Kidney (tissue), 13 donors: ENCODE measurements at regions not wholly inside any gene's neighbourhood (a gene's known extent, or its start where the extent isn't known, plus 50 kb on each side); places are given as distances from the start of the nearest gene placed in this dataset.
A peak's percentile ranks its signal among the peaks of the same experiment; 100 is the strongest.

Experiments used
- DNase-seq, 5 donors: peaks; one replicate each; pipeline ENCODE4 v3.0.0-alpha.2; 2013 to 2020
- FAIRE-seq: peaks from 2 replicates; lab custom pipeline; 2012; peaks lifted over from hg19 to GRCh38; lab: Jason Lieb, UNC
- H3K27ac ChIP-seq, 2 donors: one replicate each; pipeline ENCODE4 v1.7.0; 2013; ENCODE audit warnings: low read depth in 2 of 2, low read length in 2 of 2, inconsistent platforms in 1 of 2
- H3K27me3 ChIP-seq: one replicate; pipeline ENCODE4 v1.7.1; 2013; ENCODE audit warnings: low read length, inconsistent platforms; ENCODE audit not compliant: control insufficient read depth, insufficient read depth
- H3K36me3 ChIP-seq, 3 donors: one replicate each; pipeline versions ENCODE4 v1.7.0 to v1.7.1; 2013; ENCODE audit warnings: low read length in 3 of 3, control low read depth in 1 of 3, inconsistent platforms in 1 of 3; ENCODE audit not compliant: insufficient read depth in 3 of 3, control insufficient read depth in 2 of 3
- H3K4me1 ChIP-seq, 3 donors: one replicate each; pipeline versions ENCODE4 v1.7.0 to v1.7.1; 2013; ENCODE audit warnings: low read length in 3 of 3, inconsistent platforms in 1 of 3, low read depth in 1 of 3; ENCODE audit not compliant: control insufficient read depth in 2 of 3, insufficient read depth in 2 of 3
- H3K4me3 ChIP-seq, 3 donors: one replicate each; pipeline versions ENCODE4 v1.7.0 to v1.8.1; 2013; ENCODE audit warnings: low read length in 3 of 3, control low read depth in 1 of 3, inconsistent platforms in 1 of 3
- H3K9ac ChIP-seq, 3 donors: one replicate each; pipeline versions ENCODE4 v1.7.0 to v1.7.1; 2013; ENCODE audit warnings: low read length in 3 of 3, control low read depth in 1 of 3, inconsistent platforms in 1 of 3
- H3K9me3 ChIP-seq, 3 donors: one replicate each; pipeline versions ENCODE4 v1.7.0 to v1.7.1; 2013; ENCODE audit warnings: low read length in 3 of 3, control low read depth in 1 of 3, inconsistent platforms in 1 of 3; ENCODE audit not compliant: control insufficient read depth in 2 of 3, insufficient read depth in 1 of 3
- CTCF ChIP-seq: IDR thresholded peaks from 3 replicates; pipeline ENCODE4 v1.5.1; 2012; ENCODE audit warnings: mild to moderate bottlenecking, moderate library complexity, borderline replicate concordance; ENCODE audit not compliant: insufficient read depth; ENCODE audit errors: extremely low read depth
- intact Hi-C: fragments of 100-400 bp; cut with DNase I; formaldehyde crosslinking; loops from one replicate; pipeline ENCODE4 v1.11.1; 2022
- donor health status: control.
- donor health status: control.
- donor health status: control.
- donor health status: control.
- donor health status: control.
- donor health status: DM: yes; HTN: yes; CAD: no.
- donor health status: Normal renal cell carcinoma (clear cell type).

GRCh38 chr5:116759860-116760640 lies 185.4 kb upstream of the SEMA6A start:
- Histone ChIP-seq H3K27ac (no peak overlapping the region), H3K4me3 (no peak overlapping the region), H3K9ac (no peak overlapping the region), H3K4me1 (no peaks in the 10 kb centered on the region), H3K36me3 (no peaks in the 10 kb centered on the region), H3K27me3 (no peaks in the 10 kb centered on the region), H3K9me3 (no peaks in the 10 kb centered on the region)
- no peak for TF ChIP-seq CTCF
- DNase-seq (peak in 2 of 5 donors; percentile 6 to 50), FAIRE-seq (no peak)
- intact Hi-C loops: no loop called here

- intact Hi-C loops: no loop called here
- TF ChIP-seq CTCF: no peak
- no peaks in the 10 kb centered on the region for H3K9me3 ChIP-seq
- no peak overlapping the region for H3K4me3 ChIP-seq
- H3K27ac ChIP-seq: no peak overlapping the region
- H3K36me3 ChIP-seq: no peaks in the 10 kb centered on the region
- FAIRE-seq: no peak
- H3K9ac ChIP-seq: no peak overlapping the region
- H3K4me1 ChIP-seq: no peaks in the 10 kb centered on the region
- H3K27me3 ChIP-seq: no peaks in the 10 kb centered on the region
- DNase-seq: no peak
Measured at GRCh38 chr5:116757326-116757725, 182.7 kb upstream of the SEMA6A start.

- no peak overlapping the region for H3K4me3 ChIP-seq
- intact Hi-C loops: no loop called here
- no peaks in the 10 kb centered on the region for H3K27me3 ChIP-seq
- H3K9ac ChIP-seq: no peak overlapping the region
- DNase-seq (no peak), FAIRE-seq (no peak)
- H3K9me3 ChIP-seq: no peaks in the 10 kb centered on the region
- no peak overlapping the region for H3K27ac ChIP-seq
- no peaks in the 10 kb centered on the region for H3K36me3 ChIP-seq
- no peak for TF ChIP-seq CTCF
- H3K4me1 ChIP-seq: no peaks in the 10 kb centered on the region
Measured at GRCh38 chr5:116756531-116756930, 181.9 kb upstream of the SEMA6A start.
